NCI-H2107 treated with DMSO at 0.1 percent for 48 hours (cell line): ENCODE measurements at regions not wholly inside any gene's neighbourhood (a gene's known extent, or its start where the extent isn't known, plus 50 kb on each side); places are given as distances from the start of the nearest gene placed in this dataset.

Experiments
- DNase-seq: peaks from one replicate; lab custom pipeline; 2025; ENCODE audit not compliant: unreplicated experiment; lab: John Stamatoyannopoulos, UW

DNA sequence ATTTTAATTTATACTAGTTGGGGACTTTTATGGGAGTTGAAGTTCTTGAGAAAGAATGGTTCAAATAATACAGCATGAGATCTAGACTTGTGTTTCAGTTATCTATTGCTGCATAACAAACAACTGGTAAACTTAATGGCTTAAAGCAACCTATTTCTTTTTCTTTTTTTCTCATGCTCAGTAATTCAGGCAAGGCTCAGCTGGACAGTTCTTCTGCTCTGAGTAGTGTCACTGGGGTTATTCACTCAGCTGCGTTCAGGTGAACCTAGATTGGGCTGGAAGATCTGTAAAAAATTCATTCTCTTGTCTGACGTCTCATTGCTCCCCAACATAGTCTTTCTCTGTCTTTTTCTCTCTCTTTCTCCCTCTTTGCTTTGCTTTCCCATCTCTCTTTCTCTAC lies 291.7 kb downstream of the GBA3 start:
- no peak for DNase-seq

DNA sequence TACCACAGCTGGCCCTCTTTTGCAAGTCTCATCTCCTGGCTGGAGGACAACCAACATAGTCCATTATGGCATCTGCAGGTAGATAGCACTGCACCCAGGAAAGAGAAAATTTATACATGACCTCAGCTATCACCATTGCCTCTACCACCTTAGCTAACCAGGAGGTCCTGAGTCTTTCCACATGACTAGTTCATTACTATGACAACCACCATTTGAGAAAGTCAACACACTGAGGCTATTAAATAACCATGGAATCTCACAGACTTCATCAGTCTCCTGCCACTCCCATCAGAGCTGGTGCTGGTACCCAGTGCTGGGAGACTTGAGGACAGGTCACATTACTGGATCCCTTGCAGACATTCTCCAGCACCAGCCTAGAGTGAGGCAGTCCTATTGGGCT lies 285.9 kb downstream of the GBA3 start:
- no peak for DNase-seq

GRCh38 chr4:22970665-22971064 lies 277.9 kb downstream of the GBA3 start:
- no peak for DNase-seq

DNA sequence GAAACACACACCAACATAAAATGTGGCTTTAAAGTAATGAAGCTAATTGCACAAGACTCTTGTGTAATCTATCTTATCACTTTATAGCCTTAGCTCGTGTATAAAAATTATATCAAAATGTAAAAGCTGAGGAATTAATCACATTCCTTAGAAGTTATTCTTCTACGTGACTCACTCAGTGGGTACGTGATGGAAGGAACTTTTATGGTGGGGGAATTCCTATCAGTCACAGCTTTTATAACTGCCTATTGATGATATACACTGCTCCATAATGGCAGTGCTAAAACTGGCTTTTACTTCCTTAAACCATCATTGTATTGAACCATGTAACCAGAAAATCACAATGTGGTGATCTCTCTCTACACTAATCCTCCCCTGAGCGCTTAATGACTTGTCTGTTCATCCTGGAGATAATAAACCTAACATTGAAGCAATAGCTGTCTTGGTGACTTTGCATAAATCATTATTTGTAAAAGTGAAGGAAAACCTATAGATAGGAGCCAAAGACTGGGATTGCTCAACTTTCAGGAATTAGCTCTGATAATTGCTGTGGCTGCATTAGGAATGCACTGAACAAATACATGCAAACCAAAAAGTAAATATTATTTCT lies 276.7 kb downstream of the GBA3 start:
- no peak for DNase-seq

- no peak for DNase-seq
Measured at GRCh38 chr4:22962295-22962694, 269.6 kb downstream of the GBA3 start.

GRCh38 chr4:22959483-22959882 lies 266.7 kb downstream of the GBA3 start:
- DNase-seq = no peak

DNA sequence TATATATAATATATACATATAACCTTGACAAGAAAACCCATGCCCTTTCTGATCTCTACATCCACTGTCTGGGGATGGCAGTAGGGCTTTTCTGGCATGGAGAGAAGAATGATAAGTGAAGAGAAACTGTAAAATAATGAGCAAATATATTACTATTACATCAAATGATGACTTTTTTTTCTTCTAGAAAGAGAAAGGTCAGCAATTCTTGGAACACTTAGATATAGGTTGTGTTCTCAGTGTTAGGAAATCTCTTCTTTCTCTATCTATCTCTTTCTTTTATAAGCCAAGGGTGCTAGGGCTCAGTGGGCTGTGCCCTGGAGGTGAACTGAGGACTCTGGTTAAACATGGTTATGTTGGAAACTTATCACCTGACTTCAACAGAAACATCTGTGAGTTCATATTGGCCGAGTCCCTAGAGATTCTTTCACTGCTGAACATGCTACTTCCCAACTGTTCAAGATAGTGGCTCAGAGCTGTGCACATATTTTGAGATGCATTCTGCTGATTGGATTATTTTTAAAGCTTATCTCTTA lies 265.1 kb downstream of the GBA3 start:
- DNase-seq = no peak

GRCh38 chr4:22949161-22949855 lies 256.6 kb downstream of the GBA3 start:
- no peak for DNase-seq

- no peak for DNase-seq
Measured at GRCh38 chr4:22947851-22948250, 255.1 kb downstream of the GBA3 start.

- DNase-seq = no peak
Measured at GRCh38 chr4:22942920-22943559, 250.3 kb downstream of the GBA3 start.

DNA sequence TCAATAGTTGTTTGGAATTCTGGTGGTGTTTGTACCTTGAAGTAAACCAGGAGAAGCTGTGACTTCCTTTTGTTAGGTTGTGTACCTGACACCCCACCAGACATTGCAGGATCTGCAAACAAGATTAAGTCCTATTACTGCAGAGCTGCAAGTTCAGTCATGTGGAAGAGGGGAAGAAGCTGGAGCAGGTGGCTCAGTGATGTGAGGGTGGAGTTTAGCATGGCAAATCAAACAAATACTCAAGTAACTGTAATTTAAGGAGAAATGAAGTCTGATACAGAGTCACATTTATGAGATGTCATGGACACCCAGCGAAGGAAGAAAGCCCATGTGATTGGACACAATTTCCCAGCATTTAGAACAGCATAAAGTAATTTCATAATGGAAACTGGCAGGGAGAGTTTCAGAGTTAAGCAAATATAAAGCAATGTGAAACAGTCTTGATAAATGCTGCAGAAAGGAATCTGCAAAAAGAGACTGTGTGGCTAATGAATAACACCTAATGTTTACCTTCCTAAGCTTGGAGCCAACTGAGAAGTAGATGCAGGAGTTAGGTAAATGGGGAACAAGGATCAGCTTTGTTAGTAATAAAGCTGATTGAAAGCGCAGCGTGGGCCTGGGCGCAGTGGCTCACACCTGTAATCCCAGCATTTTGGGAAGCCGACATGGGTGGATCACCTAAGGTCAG lies 249.1 kb downstream of the GBA3 start:
- no peak for DNase-seq

DNA sequence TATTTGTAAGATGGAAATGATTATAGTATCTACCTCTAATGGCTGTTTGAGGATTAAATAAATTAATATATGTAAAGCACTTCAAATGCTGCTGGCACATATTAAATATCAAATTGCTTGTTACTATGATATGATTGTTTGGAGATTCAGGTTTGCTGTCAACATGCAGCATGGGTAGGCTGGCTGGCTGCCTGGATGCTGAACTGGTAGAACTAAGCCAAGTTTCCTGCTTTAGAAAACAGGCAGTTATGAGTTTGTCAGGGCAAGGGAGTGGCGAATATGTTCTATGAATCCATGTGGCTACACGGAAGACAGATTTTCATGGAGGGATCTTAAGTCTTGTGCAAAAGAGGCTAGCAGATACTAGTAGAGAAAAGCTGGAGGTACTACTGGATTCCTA lies 239.6 kb downstream of the GBA3 start:
- DNase-seq = no peak

GRCh38 chr4:22922426-22922825 lies 229.7 kb downstream of the GBA3 start:
- no peak for DNase-seq

DNA sequence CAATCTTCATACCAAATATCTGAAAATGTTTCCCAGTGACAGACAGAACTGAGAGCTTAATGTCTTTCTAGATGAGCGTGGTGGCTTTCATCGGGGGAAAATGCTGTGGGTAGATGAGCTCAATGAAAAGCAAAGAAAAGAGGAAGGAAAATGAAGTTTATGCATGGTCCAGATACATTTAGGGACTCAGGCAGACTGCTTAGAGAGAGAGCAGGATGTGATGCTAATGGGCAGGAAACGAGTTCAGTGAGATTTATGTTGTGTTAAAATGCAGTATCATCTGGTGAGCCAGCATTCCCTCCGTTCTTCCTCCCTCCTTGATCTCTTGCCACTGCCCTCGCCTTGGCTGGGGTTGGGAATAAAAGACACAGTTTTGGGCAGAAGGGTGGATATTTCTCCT lies 229.2 kb downstream of the GBA3 start:
- DNase-seq = no peak

- no peak for DNase-seq
Measured at GRCh38 chr4:22911285-22911684, 218.5 kb downstream of the GBA3 start.

DNA sequence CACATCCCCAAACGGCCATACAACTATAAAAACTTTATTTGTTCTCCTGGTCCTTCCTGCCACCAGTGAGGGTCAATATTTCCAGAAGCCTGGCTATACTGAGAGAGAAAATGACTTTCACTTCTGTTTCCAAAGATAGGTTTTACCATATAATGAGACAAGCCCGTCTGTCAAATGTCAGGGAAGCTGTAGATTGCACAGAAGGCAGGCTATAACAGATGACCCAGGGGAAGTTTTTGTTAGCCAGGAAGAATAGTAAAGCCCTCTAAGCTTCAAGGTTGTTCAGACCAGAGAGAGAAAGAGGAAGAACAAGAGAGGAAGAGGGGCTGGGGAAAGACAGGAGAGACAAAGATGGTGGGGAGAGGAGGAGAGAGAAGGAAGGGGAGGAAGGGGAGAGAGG lies 217.5 kb downstream of the GBA3 start:
- no peak for DNase-seq

DNA sequence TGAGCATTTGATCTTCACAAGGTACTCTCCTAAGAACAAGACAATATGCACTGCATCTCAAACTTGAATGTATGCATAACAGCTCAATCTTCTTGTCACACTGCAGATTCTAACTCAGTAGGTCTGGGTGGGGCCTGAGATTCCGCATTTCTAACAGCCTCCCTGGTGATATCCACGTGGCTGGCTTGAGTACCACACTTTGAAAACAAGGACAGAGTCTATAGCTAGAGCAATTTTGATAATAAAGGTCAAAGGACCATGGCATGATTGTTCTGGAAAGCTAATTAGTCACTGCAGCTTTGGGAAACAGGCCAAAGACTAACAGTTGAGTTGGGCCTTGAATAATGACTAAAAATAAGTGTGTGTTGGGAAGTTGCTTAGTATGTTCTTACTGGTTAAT lies 213.3 kb downstream of the GBA3 start:
- no peak for DNase-seq

GRCh38 chr4:22903913-22904312 lies 211.2 kb downstream of the GBA3 start:
- DNase-seq = no peak

GRCh38 chr4:22901631-22902030 lies 208.9 kb downstream of the GBA3 start:
- no peak for DNase-seq

DNA sequence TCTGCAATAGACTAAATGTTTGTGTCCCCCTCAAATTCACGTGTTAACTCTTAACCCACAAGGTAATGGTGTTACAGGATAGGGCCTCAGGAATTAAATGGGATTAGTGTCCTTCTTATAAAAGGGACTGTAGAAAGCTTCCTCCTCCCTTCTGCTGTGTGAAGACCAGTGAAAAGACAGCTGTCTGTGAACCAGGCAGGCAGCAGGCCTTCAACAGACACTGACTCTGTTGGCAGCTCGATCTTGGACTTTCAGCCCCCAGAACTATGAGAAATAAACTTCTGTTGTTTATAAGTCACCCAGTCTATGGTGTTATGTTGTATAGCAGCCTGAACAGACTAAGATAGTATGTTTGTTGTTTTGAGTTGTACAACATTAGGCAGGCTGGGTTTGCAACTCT lies 208.1 kb downstream of the GBA3 start:
- DNase-seq = no peak

DNA sequence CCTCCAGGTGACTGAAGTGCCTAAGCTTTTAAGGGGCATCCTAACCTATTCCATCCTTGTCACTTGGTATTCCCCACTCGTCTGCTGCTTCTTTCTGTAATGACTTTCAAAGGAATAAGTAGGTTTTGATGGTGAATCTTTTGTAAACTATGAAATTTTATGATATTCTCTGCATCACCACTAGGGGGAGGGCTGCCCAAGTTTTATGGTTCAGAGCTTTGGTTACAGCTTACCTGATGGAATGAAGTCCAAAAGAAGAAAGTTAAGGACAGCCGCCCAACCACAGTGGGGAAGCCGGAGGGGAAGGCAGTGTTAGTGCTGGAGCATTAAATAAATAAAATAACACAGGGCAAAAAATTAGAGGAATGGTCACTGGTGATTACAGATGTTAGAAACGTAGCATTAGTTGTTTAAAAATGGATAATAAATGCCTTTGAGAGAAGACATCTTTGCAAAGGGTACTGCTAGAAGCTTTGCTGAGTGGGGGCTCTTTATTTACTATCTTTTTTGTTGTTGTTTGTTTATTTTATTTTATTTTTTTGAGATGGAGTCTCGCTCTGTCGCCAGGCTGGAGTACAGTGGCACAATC lies 204.9 kb downstream of the GBA3 start:
- DNase-seq = no peak
